Keratinocyte (primary cell): ENCODE measurements at regions not wholly inside any gene's neighbourhood (a gene's known extent, or its start where the extent isn't known, plus 50 kb on each side); places are given as distances from the start of the nearest gene placed in this dataset.

ENCODE experiments used
- DNase-seq: peaks from one replicate; pipeline ENCODE4 v3.0.0-alpha.2; 2011; ENCODE audit warnings: low read depth, missing footprints, low spot score
- FAIRE-seq: peaks from 2 replicates; lab custom pipeline; 2011; peaks lifted over from hg19 to GRCh38; lab: Jason Lieb, UNC
- H2AFZ ChIP-seq: 2 replicates; pipeline ENCODE4 v1.6.0; 2012; ENCODE audit warnings: low read length, control low read depth, inconsistent platforms; ENCODE audit not compliant: control insufficient read depth
- H3K27ac ChIP-seq: 2 replicates; pipeline ENCODE4 v1.5.1; 2011; ENCODE audit warnings: low read length; ENCODE audit not compliant: control insufficient read depth, insufficient read depth
- H3K27me3 ChIP-seq: 3 replicates; pipeline ENCODE4 v1.6.0; 2011; ENCODE audit warnings: low read length; ENCODE audit not compliant: control insufficient read depth, insufficient read depth; ENCODE audit errors: extremely low read depth
- H3K36me3 ChIP-seq, 2 experiments: 2 replicates in 1 of 2; 3 replicates in 1 of 2; pipeline ENCODE4 v1.5.1; 2011; ENCODE audit warnings: low read length in 2 of 2, mild to moderate bottlenecking in 1 of 2; ENCODE audit not compliant: control insufficient read depth in 2 of 2, insufficient read depth in 2 of 2; ENCODE audit errors: extremely low read depth in 1 of 2
- H3K4me1 ChIP-seq: 3 replicates; pipeline ENCODE4 v1.5.1; 2011; ENCODE audit warnings: low read length; ENCODE audit not compliant: control insufficient read depth, insufficient read depth; ENCODE audit errors: extremely low read depth
- H3K4me2 ChIP-seq: 3 replicates; pipeline ENCODE4 v1.6.0; 2011; ENCODE audit warnings: low read depth, low read length; ENCODE audit not compliant: control insufficient read depth, insufficient read depth; ENCODE audit errors: extremely low read depth
- H3K4me3 ChIP-seq, 3 experiments: fragments of 200-600 bp in 1 of 3; sonication (generic) in 1 of 3; 2 replicates in 2 of 3; 3 replicates in 1 of 3; pipeline ENCODE4 v1.5.1; 2011 to 2016; ENCODE audit warnings: low read length in 3 of 3, mild to moderate bottlenecking in 3 of 3, control low read depth in 2 of 3, inconsistent platforms in 1 of 3, low read depth in 1 of 3, mixed read lengths in 1 of 3, mixed run types in 1 of 3, moderate library complexity in 1 of 3; ENCODE audit not compliant: control insufficient read depth in 2 of 3, insufficient read depth in 2 of 3; ENCODE audit errors: extremely low read depth in 1 of 3
- H3K79me2 ChIP-seq: 2 replicates; pipeline ENCODE4 v1.6.0; 2012; ENCODE audit warnings: low read length; ENCODE audit not compliant: control insufficient read depth, insufficient read depth
- H3K9ac ChIP-seq: 3 replicates; pipeline ENCODE4 v1.6.0; 2011; ENCODE audit warnings: low read length; ENCODE audit not compliant: control insufficient read depth, insufficient read depth; ENCODE audit errors: extremely low read depth
- H3K9me1 ChIP-seq: 3 replicates; pipeline ENCODE4 v1.6.0; 2011; ENCODE audit warnings: low read length; ENCODE audit not compliant: control insufficient read depth, insufficient read depth; ENCODE audit errors: extremely low read depth
- H3K9me3 ChIP-seq: 2 replicates; pipeline ENCODE4 v1.5.1; 2012; ENCODE audit warnings: low read depth, low read length; ENCODE audit not compliant: control insufficient read depth
- H4K20me1 ChIP-seq: 3 replicates; pipeline ENCODE4 v1.6.0; 2011; ENCODE audit warnings: low read length; ENCODE audit not compliant: control insufficient read depth, insufficient read depth; ENCODE audit errors: extremely low read depth
- EZH2 ChIP-seq: IDR thresholded peaks from one replicate; pipeline ENCODE4 v1.6.1; 2012; ENCODE audit warnings: inconsistent platforms, mild to moderate bottlenecking, low read length, moderate library complexity
- dilution Hi-C: fragments of 300-500 bp; cut with MboI; formaldehyde crosslinking; loops from one replicate; pipeline ENCODE4 v1.7.0; 2020; ENCODE audit warnings: low sequenced_read_pairs; ENCODE audit not compliant: extremely low pct_ligation_motif_present
- TF ChIP-seq, protein P1 (sequence below), 3 experiments: IDR thresholded peaks in 1 of 3; conservative IDR thresholded peaks in 1 of 3; optimal IDR thresholded peaks in 1 of 3; 2 replicates in 2 of 3; 3 replicates in 1 of 3; pipeline versions ENCODE3 to v1.5.1; 2011; ENCODE audit warnings: low read length in 3 of 3, mild to moderate bottlenecking in 3 of 3, moderate library complexity in 2 of 3, control low read depth in 1 of 3, inconsistent platforms in 1 of 3; ENCODE audit not compliant: insufficient read depth in 2 of 3; ENCODE audit errors: extremely low read depth in 1 of 3

DNA sequence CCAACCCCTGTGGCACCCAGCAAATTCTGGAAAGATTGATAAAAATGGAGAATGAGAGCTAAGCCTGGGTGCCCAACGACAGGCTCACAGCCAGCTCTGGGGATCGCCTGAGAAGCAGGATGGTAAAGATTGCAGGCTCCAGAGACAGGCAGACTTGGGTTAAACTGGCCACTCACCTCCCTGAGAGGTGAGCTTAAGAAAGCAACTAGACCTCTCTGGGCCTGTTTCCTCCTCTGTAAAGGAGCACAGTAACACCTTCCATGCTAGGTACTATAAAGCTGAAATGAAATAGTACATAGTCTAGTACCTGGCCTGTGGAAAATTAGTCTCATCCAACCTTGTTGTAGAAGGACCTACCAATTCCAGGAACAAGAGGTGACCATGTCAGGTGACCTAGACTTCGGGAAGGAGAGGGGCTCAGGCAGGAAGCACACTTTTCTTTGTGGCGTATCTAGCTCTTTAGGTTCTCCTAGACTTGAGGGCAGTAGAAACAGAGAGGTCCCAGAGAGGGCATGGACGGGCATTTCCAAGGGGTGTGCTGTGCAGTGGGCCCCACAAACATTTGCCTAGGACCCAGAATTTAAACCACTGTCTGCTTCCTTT is 142.8 kb upstream of the MYLIP start:
- H3K4me1 ChIP-seq, result peaks cover 4% of the 10 kb centered on the region
- DNase-seq (no peak), FAIRE-seq (no peak)
- TF ChIP-seq, protein P1, sequence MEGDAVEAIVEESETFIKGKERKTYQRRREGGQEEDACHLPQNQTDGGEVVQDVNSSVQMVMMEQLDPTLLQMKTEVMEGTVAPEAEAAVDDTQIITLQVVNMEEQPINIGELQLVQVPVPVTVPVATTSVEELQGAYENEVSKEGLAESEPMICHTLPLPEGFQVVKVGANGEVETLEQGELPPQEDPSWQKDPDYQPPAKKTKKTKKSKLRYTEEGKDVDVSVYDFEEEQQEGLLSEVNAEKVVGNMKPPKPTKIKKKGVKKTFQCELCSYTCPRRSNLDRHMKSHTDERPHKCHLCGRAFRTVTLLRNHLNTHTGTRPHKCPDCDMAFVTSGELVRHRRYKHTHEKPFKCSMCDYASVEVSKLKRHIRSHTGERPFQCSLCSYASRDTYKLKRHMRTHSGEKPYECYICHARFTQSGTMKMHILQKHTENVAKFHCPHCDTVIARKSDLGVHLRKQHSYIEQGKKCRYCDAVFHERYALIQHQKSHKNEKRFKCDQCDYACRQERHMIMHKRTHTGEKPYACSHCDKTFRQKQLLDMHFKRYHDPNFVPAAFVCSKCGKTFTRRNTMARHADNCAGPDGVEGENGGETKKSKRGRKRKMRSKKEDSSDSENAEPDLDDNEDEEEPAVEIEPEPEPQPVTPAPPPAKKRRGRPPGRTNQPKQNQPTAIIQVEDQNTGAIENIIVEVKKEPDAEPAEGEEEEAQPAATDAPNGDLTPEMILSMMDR (optimal IDR thresholded peaks at IDR 0.05 in 1 of 3, IDR thresholded peaks at IDR 0.05 in 1 of 3, conservative IDR thresholded peaks at IDR 0.05 in 1 of 3; ENCODE audit: extremely low read depth in 1 of 3, insufficient read depth in 2 of 3, low read length in 3 of 3), result no peak
- no peak for TF ChIP-seq EZH2
- no peak overlapping the region for H2AFZ ChIP-seq
- no peaks in the 10 kb centered on the region for H3K36me3 ChIP-seq
- H3K4me3 ChIP-seq, result no peak overlapping the region
- H3K4me2 ChIP-seq, result no peak overlapping the region
- no peaks in the 10 kb centered on the region for H3K9me1 ChIP-seq
- H3K9ac ChIP-seq, result no peak overlapping the region
- H3K9me3 ChIP-seq, result no peaks in the 10 kb centered on the region
- H4K20me1 ChIP-seq, result no peaks in the 10 kb centered on the region
- H3K27me3 ChIP-seq, result no peaks in the 10 kb centered on the region
- no peak overlapping the region for H3K27ac ChIP-seq
- dilution Hi-C loops, result no loop called here
- H3K79me2 ChIP-seq, result no peaks in the 10 kb centered on the region

GRCh38 chr6:15985379-15985959 is 143.4 kb upstream of the MYLIP start:
- no peak overlapping the region for H2AFZ ChIP-seq
- H3K4me2 ChIP-seq, result no peak overlapping the region
- dilution Hi-C loops, result no loop called here
- H3K36me3 ChIP-seq, result no peaks in the 10 kb centered on the region
- H3K9ac ChIP-seq, result no peak overlapping the region
- H3K9me1 ChIP-seq, result no peaks in the 10 kb centered on the region
- H3K4me1 ChIP-seq, result peaks cover 10% of the 10 kb centered on the region
- TF ChIP-seq, protein P1 (optimal IDR thresholded peaks at IDR 0.05 in 1 of 3, IDR thresholded peaks at IDR 0.05 in 1 of 3, conservative IDR thresholded peaks at IDR 0.05 in 1 of 3; ENCODE audit: extremely low read depth in 1 of 3, insufficient read depth in 2 of 3, low read length in 3 of 3), result no peak
- TF ChIP-seq EZH2, result no peak
- H3K27me3 ChIP-seq, result no peaks in the 10 kb centered on the region
- H3K79me2 ChIP-seq, result no peaks in the 10 kb centered on the region
- no peaks in the 10 kb centered on the region for H4K20me1 ChIP-seq
- no peak for FAIRE-seq
- H3K9me3 ChIP-seq, result no peaks in the 10 kb centered on the region
- no peak for DNase-seq
- H3K27ac ChIP-seq, result no peak overlapping the region
- no peak overlapping the region for H3K4me3 ChIP-seq
